Activated naive CD4-positive, alpha-beta T cell treated with anti-CD3 and anti-CD28 coated beads, Interleukin-2, amount 10 ng/mL, durations not matched to agents 7 days and 5 days (primary cell): ENCODE measurements at regions not wholly inside any gene's neighbourhood (a gene's known extent, or its start where the extent isn't known, plus 50 kb on each side); places are given as distances from the start of the nearest gene placed in this dataset.
"Not testable (repeated sequence)": the region's sequence is repeated elsewhere in the genome, so short reads cannot be mapped to it uniquely, and the experiment has no call there.

ENCODE experiments used
- CTCF ChIA-PET: fragments of 350-600 bp; sonication (Branson Sonifier 250); formaldehyde crosslinking; loops from one replicate; lab custom pipeline; 2021; ENCODE audit warnings: antibody characterized with exemption; lab: Charles Lee
- DNase-seq: peaks from one replicate; pipeline ENCODE4 v3.0.0-alpha.2; 2020
- H3K27ac Mint-ChIP-seq: one replicate; pipeline ENCODE4 v1.8.0; 2021; ENCODE audit warnings: mild to moderate bottlenecking, moderate library complexity, mixed read lengths
- H3K27me3 Mint-ChIP-seq: one replicate; pipeline ENCODE4 v1.8.0; 2021; ENCODE audit warnings: mild to moderate bottlenecking, mixed read lengths
- H3K36me3 Mint-ChIP-seq: one replicate; pipeline ENCODE4 v1.8.0; 2021; ENCODE audit warnings: mixed read lengths
- H3K4me1 Mint-ChIP-seq: one replicate; pipeline ENCODE4 v1.8.0; 2021; ENCODE audit warnings: mixed read lengths
- H3K4me3 Mint-ChIP-seq: one replicate; pipeline ENCODE4 v1.8.0; 2021; ENCODE audit warnings: mild to moderate bottlenecking, moderate library complexity, mixed read lengths
- H3K9me3 Mint-ChIP-seq: one replicate; pipeline ENCODE4 v1.8.0; 2021; ENCODE audit warnings: mixed read lengths

- no peak overlapping the region for H3K4me3 Mint-ChIP-seq
- no peaks in the 10 kb centered on the region for H3K27me3 Mint-ChIP-seq
- no peaks in the 10 kb centered on the region for H3K4me1 Mint-ChIP-seq
- H3K9me3 Mint-ChIP-seq = peaks cover 7% of the 10 kb centered on the region
- CTCF ChIA-PET = no interaction called here
- H3K36me3 Mint-ChIP-seq = no peaks in the 10 kb centered on the region
- no peak overlapping the region for H3K27ac Mint-ChIP-seq
- no peak for DNase-seq
These were observed 1075.4 kb upstream of the POT1 start for GRCh38 chr7:126005064-126005463.

GRCh38 chr7:126001349-126001748 lies 1071.7 kb upstream of the POT1 start:
- DNase-seq = no peak
- Mint-ChIP-seq H3K27me3 (no peaks in the 10 kb centered on the region), H3K4me1 (no peaks in the 10 kb centered on the region), H3K4me3 (no peak overlapping the region), H3K27ac (no peak overlapping the region), H3K9me3 (peaks cover 6% of the 10 kb centered on the region), H3K36me3 (no peaks in the 10 kb centered on the region)
- CTCF ChIA-PET = no interaction called here

- Mint-ChIP-seq H3K4me1 (no peaks in the 10 kb centered on the region), H3K27me3 (no peaks in the 10 kb centered on the region), H3K36me3 (no peaks in the 10 kb centered on the region), H3K27ac (no peak overlapping the region), H3K4me3 (no peak overlapping the region), H3K9me3 (peaks cover 11% of the 10 kb centered on the region)
- CTCF ChIA-PET = no interaction called here
- no peak for DNase-seq
These were observed 1055.2 kb upstream of the POT1 start for GRCh38 chr7:125984795-125985194.

- Mint-ChIP-seq H3K9me3 (peaks cover 4% of the 10 kb centered on the region), H3K4me3 (no peak overlapping the region), H3K27ac (no peak overlapping the region), H3K36me3 (no peaks in the 10 kb centered on the region), H3K4me1 (no peaks in the 10 kb centered on the region), H3K27me3 (no peaks in the 10 kb centered on the region)
- no peak for DNase-seq
- CTCF ChIA-PET = no interaction called here
These were observed 1042.0 kb upstream of the POT1 start for GRCh38 chr7:125971656-125972055.

- no peaks in the 10 kb centered on the region for H3K4me1 Mint-ChIP-seq
- no peak for DNase-seq
- CTCF ChIA-PET = no interaction called here
- no peak overlapping the region for H3K27ac Mint-ChIP-seq
- no peaks in the 10 kb centered on the region for H3K36me3 Mint-ChIP-seq
- no peaks in the 10 kb centered on the region for H3K27me3 Mint-ChIP-seq
- no peak overlapping the region for H3K4me3 Mint-ChIP-seq
- H3K9me3 Mint-ChIP-seq = no peaks in the 10 kb centered on the region
These were observed 1036.8 kb upstream of the POT1 start for GRCh38 chr7:125966278-125967048.

- H3K9me3 Mint-ChIP-seq = peaks cover 2% of the 10 kb centered on the region
- H3K27ac Mint-ChIP-seq = no peak overlapping the region
These were observed 1005.3 kb upstream of the POT1 start for GRCh38 chr7:125934955-125935354.

GRCh38 chr7:125934539-125934938 lies 1004.9 kb upstream of the POT1 start:
- H3K27ac Mint-ChIP-seq = no peak overlapping the region
- no peaks in the 10 kb centered on the region for H3K27me3 Mint-ChIP-seq
- no peaks in the 10 kb centered on the region for H3K4me1 Mint-ChIP-seq
- no peaks in the 10 kb centered on the region for H3K36me3 Mint-ChIP-seq
- no peak overlapping the region for H3K4me3 Mint-ChIP-seq
- H3K9me3 Mint-ChIP-seq = peaks cover 2% of the 10 kb centered on the region
- CTCF ChIA-PET = no interaction called here
- no peak for DNase-seq

More at GRCh38 chr7:125934955-125935354, 1005.3 kb upstream of the POT1 start:
- Mint-ChIP-seq H3K4me3 (no peak overlapping the region), H3K36me3 (no peaks in the 10 kb centered on the region), H3K27me3 (no peaks in the 10 kb centered on the region), H3K4me1 (no peaks in the 10 kb centered on the region)
- DNase-seq = no peak
- CTCF ChIA-PET = no interaction called here

- CTCF ChIA-PET = no interaction called here
- DNase-seq = no peak
- Mint-ChIP-seq H3K4me1 (no peaks in the 10 kb centered on the region), H3K27ac (no peak overlapping the region), H3K27me3 (no peaks in the 10 kb centered on the region), H3K4me3 (no peak overlapping the region), H3K9me3 (peaks cover 2% of the 10 kb centered on the region), H3K36me3 (no peaks in the 10 kb centered on the region)
These were observed 1001.2 kb upstream of the POT1 start for GRCh38 chr7:125930848-125931247.

GRCh38 chr7:125927556-125927955 lies 997.9 kb upstream of the POT1 start:
- Mint-ChIP-seq H3K4me3 (no peak overlapping the region), H3K9me3 (peaks cover 2% of the 10 kb centered on the region), H3K36me3 (no peaks in the 10 kb centered on the region), H3K4me1 (no peaks in the 10 kb centered on the region), H3K27ac (no peak overlapping the region), H3K27me3 (no peaks in the 10 kb centered on the region)
- no peak for DNase-seq
- CTCF ChIA-PET = no interaction called here

GRCh38 chr7:125926621-125927020 lies 997.0 kb upstream of the POT1 start:
- Mint-ChIP-seq H3K4me3 (no peak overlapping the region), H3K27me3 (no peaks in the 10 kb centered on the region), H3K27ac (no peak overlapping the region), H3K4me1 (no peaks in the 10 kb centered on the region), H3K36me3 (no peaks in the 10 kb centered on the region), H3K9me3 (peaks cover 2% of the 10 kb centered on the region)
- no peak for DNase-seq
- CTCF ChIA-PET = no interaction called here

GRCh38 chr7:125924037-125924436 lies 994.4 kb upstream of the POT1 start:
- Mint-ChIP-seq H3K9me3 (peaks cover 5% of the 10 kb centered on the region), H3K27me3 (no peaks in the 10 kb centered on the region), H3K4me3 (no peak overlapping the region), H3K27ac (no peak overlapping the region), H3K4me1 (no peaks in the 10 kb centered on the region), H3K36me3 (no peaks in the 10 kb centered on the region)
- CTCF ChIA-PET = no interaction called here
- no peak for DNase-seq

GRCh38 chr7:125915381-125915948 lies 985.8 kb upstream of the POT1 start:
- H3K4me3 Mint-ChIP-seq, H3K4me1 Mint-ChIP-seq, CTCF ChIA-PET, H3K27me3 Mint-ChIP-seq, H3K27ac Mint-ChIP-seq, DNase-seq, H3K36me3 Mint-ChIP-seq: not testable (repeated sequence)
- peaks cover 26% of the 10 kb centered on the region for H3K9me3 Mint-ChIP-seq

GRCh38 chr7:125908711-125909110 lies 979.1 kb upstream of the POT1 start:
- no peak for DNase-seq
- Mint-ChIP-seq H3K4me3 (no peak overlapping the region), H3K36me3 (no peaks in the 10 kb centered on the region), H3K4me1 (no peaks in the 10 kb centered on the region), H3K27ac (no peak overlapping the region), H3K27me3 (no peaks in the 10 kb centered on the region), H3K9me3 (peaks cover 18% of the 10 kb centered on the region)
- CTCF ChIA-PET = no interaction called here

- Mint-ChIP-seq H3K9me3 (peaks cover 12% of the 10 kb centered on the region), H3K4me1 (no peaks in the 10 kb centered on the region), H3K27me3 (no peaks in the 10 kb centered on the region), H3K4me3 (no peak overlapping the region), H3K36me3 (no peaks in the 10 kb centered on the region), H3K27ac (no peak overlapping the region)
- DNase-seq = no peak
- CTCF ChIA-PET = no interaction called here
These were observed 970.0 kb upstream of the POT1 start for GRCh38 chr7:125899577-125899976.

GRCh38 chr7:125892434-125892833 lies 962.8 kb upstream of the POT1 start:
- Mint-ChIP-seq H3K4me3 (no peak overlapping the region), H3K4me1 (no peaks in the 10 kb centered on the region), H3K36me3 (no peaks in the 10 kb centered on the region), H3K27ac (no peak overlapping the region), H3K9me3 (peaks cover 12% of the 10 kb centered on the region), H3K27me3 (no peaks in the 10 kb centered on the region)
- CTCF ChIA-PET = no interaction called here
- DNase-seq = no peak
